IMR-90 (cell line): ENCODE measurements at regions not wholly inside any gene's neighbourhood (a gene's known extent, or its start where the extent isn't known, plus 50 kb on each side); places are given as distances from the start of the nearest gene placed in this dataset.

ENCODE experiments used
- ATAC-seq: fragments of 200-7000 bp; cut with Tn5 transposase; 2 replicates; pipeline ENCODE4 v1.9.1; 2020; ENCODE audit warnings: low read depth, mild to moderate bottlenecking, moderate library complexity
- BruUV-seq: library from RNA; stranded (reverse); fragments of 400-500 nt; replicated peaks from 2 replicates; lab custom pipeline; 2021; lab: Mats Ljungman, UMichigan
- CTCF ChIA-PET: fragments of 300-600 bp; formaldehyde crosslinking; extraction: SDS; loops from one replicate; lab custom pipeline; 2021; ENCODE audit warnings: antibody characterized with exemption; lab: Yijun Ruan, JAX
- POLR2A ChIA-PET: fragments of 300-600 bp; sonication (Branson Sonifier 250); formaldehyde crosslinking; loops from one replicate; lab custom pipeline; 2022; ENCODE audit warnings: antibody characterized with exemption; ENCODE audit not compliant: unreplicated experiment; lab: Charles Lee
- DNase-seq: peaks from one replicate; pipeline ENCODE4 v3.0.0; 2013
- H2AFZ ChIP-seq: replicated peaks from 2 replicates; pipeline ENCODE3; 2013; ENCODE audit warnings: low read length, mild to moderate bottlenecking; ENCODE audit not compliant: poor library complexity
- H2AK5ac ChIP-seq: 2 replicates; pipeline ENCODE4 v1.6.1; 2013; ENCODE audit warnings: low read depth, low read length, inconsistent platforms
- H2AK9ac ChIP-seq: replicated peaks from 2 replicates; pipeline ENCODE3; 2013; ENCODE audit warnings: mild to moderate bottlenecking, low read depth, low read length, moderate library complexity; ENCODE audit not compliant: poor library complexity
- H2BK120ac ChIP-seq: 2 replicates; pipeline ENCODE4 v1.6.1; 2013; ENCODE audit warnings: low read depth, low read length, inconsistent platforms
- H2BK15ac ChIP-seq: 3 replicates; pipeline ENCODE4 v1.6.1; 2013; ENCODE audit warnings: low read depth, low read length, inconsistent platforms
- H2BK20ac ChIP-seq: 2 replicates; pipeline ENCODE4 v1.6.1; 2013; ENCODE audit warnings: low read depth, mild to moderate bottlenecking, inconsistent platforms, low read length, moderate library complexity
- H2BK5ac ChIP-seq: 2 replicates; pipeline ENCODE4 v1.6.1; 2013; ENCODE audit warnings: mild to moderate bottlenecking, low read depth, low read length, inconsistent platforms; ENCODE audit not compliant: poor library complexity, severe bottlenecking
- H3K14ac ChIP-seq: replicated peaks from 2 replicates; pipeline ENCODE4 v1.6.1; 2013; ENCODE audit warnings: low read depth, low read length, inconsistent platforms
- H3K18ac ChIP-seq: 2 replicates; pipeline ENCODE4 v1.6.1; 2013; ENCODE audit warnings: low read depth, low read length, control low read depth
- H3K23ac ChIP-seq: 2 replicates; pipeline ENCODE4 v1.6.1; 2013; ENCODE audit warnings: low read depth, low read length, inconsistent platforms
- H3K27ac ChIP-seq: 2 replicates; pipeline ENCODE4 v1.5.1; 2013; ENCODE audit warnings: mild to moderate bottlenecking, control low read depth, low read length; ENCODE audit not compliant: insufficient read depth
- H3K27me3 ChIP-seq: 2 replicates; pipeline ENCODE4 v1.6.1; 2013; ENCODE audit warnings: low read length; ENCODE audit not compliant: control insufficient read depth, insufficient read depth
- H3K36me3 ChIP-seq: 2 replicates; pipeline ENCODE4 v1.6.1; 2013; ENCODE audit warnings: low read length, mixed read lengths; ENCODE audit not compliant: control insufficient read depth, insufficient read depth
- H3K4ac ChIP-seq: 2 replicates; pipeline ENCODE4 v1.6.1; 2013; ENCODE audit warnings: low read depth, low read length, inconsistent platforms
- H3K4me1 ChIP-seq: 2 replicates; pipeline ENCODE4 v1.6.1; 2013; ENCODE audit warnings: low read length, mixed read lengths; ENCODE audit not compliant: control insufficient read depth, insufficient read depth
- H3K4me2 ChIP-seq: 2 replicates; pipeline ENCODE4 v1.6.1; 2013; ENCODE audit warnings: low read depth, mild to moderate bottlenecking, control low read depth, low read length, moderate library complexity
- H3K4me3 ChIP-seq: 2 replicates; pipeline ENCODE4 v1.5.1; 2013; ENCODE audit warnings: low read depth, mild to moderate bottlenecking, control low read depth, low read length, moderate library complexity; ENCODE audit not compliant: insufficient read depth
- H3K56ac ChIP-seq: 2 replicates; pipeline ENCODE4 v1.6.1; 2013; ENCODE audit warnings: low read length, inconsistent platforms; ENCODE audit not compliant: insufficient read depth; ENCODE audit errors: extremely low read depth
- H3K79me1 ChIP-seq, 2 experiments: 2 replicates each; pipeline ENCODE4 v1.6.1; 2013; ENCODE audit warnings: low read length in 2 of 2, inconsistent platforms in 1 of 2, low read depth in 1 of 2
- H3K9ac ChIP-seq: 2 replicates; pipeline ENCODE4 v1.6.1; 2013; ENCODE audit warnings: low read depth, low read length, control low read depth
- H3K9me1 ChIP-seq: 2 replicates; pipeline ENCODE4 v1.6.1; 2013; ENCODE audit warnings: low read length, inconsistent platforms; ENCODE audit not compliant: insufficient read depth
- H3K9me3 ChIP-seq: 2 replicates; pipeline ENCODE4 v1.6.1; 2013; ENCODE audit warnings: low read length; ENCODE audit not compliant: control insufficient read depth, insufficient read depth
- H4K20me1 ChIP-seq: 2 replicates; pipeline ENCODE4 v1.6.1; 2013; ENCODE audit warnings: low read length, inconsistent platforms; ENCODE audit not compliant: insufficient read depth
- H4K5ac ChIP-seq: 2 replicates; pipeline ENCODE4 v1.6.1; 2013; ENCODE audit warnings: mild to moderate bottlenecking, low read depth, low read length, control low read depth
- H4K8ac ChIP-seq, 2 experiments: 2 replicates each; pipeline ENCODE4 v1.6.1; 2013; ENCODE audit warnings: low read depth in 2 of 2, low read length in 2 of 2, control low read depth in 1 of 2, inconsistent platforms in 1 of 2
- H4K91ac ChIP-seq: 2 replicates; pipeline ENCODE4 v1.6.1; 2013; ENCODE audit warnings: low read depth, low read length, inconsistent platforms; ENCODE audit not compliant: insufficient read depth
- BHLHE40 ChIP-seq: fragments of 150-350 bp; IDR thresholded peaks from 2 replicates; pipeline ENCODE4 v1.6.1; 2016; ENCODE audit warnings: mild to moderate bottlenecking, low read depth, low read length
- CEBPB ChIP-seq: IDR thresholded peaks from 2 replicates; pipeline ENCODE4 v1.6.1; 2012; ENCODE audit warnings: low read depth, low read length, improper control_type of control experiment
- CHD1 ChIP-seq: IDR thresholded peaks from 2 replicates; pipeline ENCODE4 v1.6.1; 2012; ENCODE audit warnings: low read depth, low read length, improper control_type of control experiment
- FOS ChIP-seq: fragments of 150-350 bp; IDR thresholded peaks from 2 replicates; pipeline ENCODE4 v1.6.1; 2016; ENCODE audit warnings: low read depth, low read length
- MAFK ChIP-seq: IDR thresholded peaks from 2 replicates; pipeline ENCODE4 v1.6.1; 2012; ENCODE audit warnings: low read depth, low read length, improper control_type of control experiment
- MAZ ChIP-seq: IDR thresholded peaks from 2 replicates; pipeline ENCODE4 v1.6.1; 2012; ENCODE audit warnings: low read depth, mild to moderate bottlenecking, low read length, improper control_type of control experiment, moderate library complexity, borderline replicate concordance
- MXI1 ChIP-seq: IDR thresholded peaks from 2 replicates; pipeline ENCODE4 v1.6.1; 2012; ENCODE audit warnings: low read depth, mild to moderate bottlenecking, low read length, moderate library complexity, borderline replicate concordance
- NFE2L2 ChIP-seq: fragments of 150-350 bp; IDR thresholded peaks from 2 replicates; pipeline ENCODE4 v1.6.1; 2016; ENCODE audit warnings: low read depth, mild to moderate bottlenecking, low read length
- POLR2A ChIP-seq: IDR thresholded peaks from 2 replicates; pipeline ENCODE4 v1.6.1; 2012; ENCODE audit warnings: mild to moderate bottlenecking, low read depth, low read length
- RAD21 ChIP-seq: IDR thresholded peaks from 2 replicates; pipeline ENCODE4 v1.6.1; 2012; ENCODE audit warnings: low read length, improper control_type of control experiment
- RCOR1 ChIP-seq: IDR thresholded peaks from 2 replicates; pipeline ENCODE4 v1.6.1; 2012; ENCODE audit warnings: mild to moderate bottlenecking, low read length, improper control_type of control experiment; ENCODE audit not compliant: insufficient replicate concordance
- RFX5 ChIP-seq: IDR thresholded peaks from 2 replicates; pipeline ENCODE4 v1.8.0; 2012; ENCODE audit warnings: low read depth, mild to moderate bottlenecking, low read length, moderate library complexity
- SMC3 ChIP-seq: fragments of 150-350 bp; IDR thresholded peaks from 2 replicates; pipeline ENCODE4 v1.6.1; 2016; ENCODE audit warnings: low read depth, mild to moderate bottlenecking, antibody characterized with exemption, low read length, moderate library complexity
- USF2 ChIP-seq: fragments of 150-350 bp; IDR thresholded peaks from 2 replicates; pipeline ENCODE4 v1.6.1; 2017; ENCODE audit warnings: mild to moderate bottlenecking, antibody characterized with exemption, low read length, low read depth
- WGBS, 2 experiments: methylation state at CpG; one replicate each; pipeline versions ENCODE4 v1.1.5 to v1.1.7; 2013; ENCODE audit warnings: missing lambda C conversion rate in 2 of 2; ENCODE audit not compliant: insufficient read length in 1 of 2; ENCODE audit errors: extremely low coverage in 2 of 2; 5-methylcytosine and 5-hydroxymethylcytosine counted together
- dilution Hi-C: fragments of 300-500 bp; cut with HindIII; formaldehyde crosslinking; loops from one replicate; pipeline ENCODE4 v1.14.3; 2018; ENCODE audit warnings: low sequenced_read_pairs; ENCODE audit not compliant: unreplicated experiment
- in situ Hi-C: fragments of 300-500 bp; cut with MboI; formaldehyde crosslinking; loops from 3 replicates; pipeline ENCODE4 v1.14.3; 2019; ENCODE audit warnings: low sequenced_read_pairs, inconsistent platforms, mixed read lengths
- intact Hi-C: fragments of 100-400 bp; cut with micrococcal nuclease; formaldehyde crosslinking; loops from 2 replicates; pipeline ENCODE4 v1.10.0; 2022
- TF ChIP-seq, protein P1 (sequence below): conservative IDR thresholded peaks from 2 replicates; pipeline ENCODE4 v1.5.1; 2012; ENCODE audit warnings: mild to moderate bottlenecking, low read depth, low read length, improper control_type of control experiment
- TF ChIP-seq, protein P2 (sequence below): fragments of 150-350 bp; IDR thresholded peaks from 2 replicates; pipeline ENCODE4 v1.6.1; 2016; ENCODE audit warnings: low read depth, mild to moderate bottlenecking, low read length, moderate library complexity, borderline replicate concordance

GRCh38 chr3:59612444-59612715 lies 562.6 kb upstream of the CFAP20DC start:
- in situ Hi-C loops = no loop called here
- POLR2A ChIA-PET = no interaction called here
- H2BK15ac ChIP-seq = no peak overlapping the region
- H2AFZ ChIP-seq = no peak overlapping the region
- no peak overlapping the region for H3K56ac ChIP-seq
- 0 out of 2 replicates have a peak, but pooled peaks cover 2% of the 10 kb centered on the region for H3K27me3 ChIP-seq
- no peak overlapping the region for H3K4me3 ChIP-seq
- H3K9me3 ChIP-seq = no peaks in the 10 kb centered on the region
- no peaks in the 10 kb centered on the region for H4K20me1 ChIP-seq
- H2BK5ac ChIP-seq = no peak overlapping the region
- no TSS peak for BruUV-seq
- no peak overlapping the region for H3K4me2 ChIP-seq
- no peak overlapping the region for H4K5ac ChIP-seq
- no peak overlapping the region for H3K9ac ChIP-seq
- H3K4ac ChIP-seq = no peak overlapping the region
- no CpG with 5 or more reads among the region's 2 CpGs for WGBS, 2 experiments
- dilution Hi-C loops = no loop called here
- H3K27ac ChIP-seq = no peak overlapping the region
- no peak for TF ChIP-seq FOS
- TF ChIP-seq, protein P1, sequence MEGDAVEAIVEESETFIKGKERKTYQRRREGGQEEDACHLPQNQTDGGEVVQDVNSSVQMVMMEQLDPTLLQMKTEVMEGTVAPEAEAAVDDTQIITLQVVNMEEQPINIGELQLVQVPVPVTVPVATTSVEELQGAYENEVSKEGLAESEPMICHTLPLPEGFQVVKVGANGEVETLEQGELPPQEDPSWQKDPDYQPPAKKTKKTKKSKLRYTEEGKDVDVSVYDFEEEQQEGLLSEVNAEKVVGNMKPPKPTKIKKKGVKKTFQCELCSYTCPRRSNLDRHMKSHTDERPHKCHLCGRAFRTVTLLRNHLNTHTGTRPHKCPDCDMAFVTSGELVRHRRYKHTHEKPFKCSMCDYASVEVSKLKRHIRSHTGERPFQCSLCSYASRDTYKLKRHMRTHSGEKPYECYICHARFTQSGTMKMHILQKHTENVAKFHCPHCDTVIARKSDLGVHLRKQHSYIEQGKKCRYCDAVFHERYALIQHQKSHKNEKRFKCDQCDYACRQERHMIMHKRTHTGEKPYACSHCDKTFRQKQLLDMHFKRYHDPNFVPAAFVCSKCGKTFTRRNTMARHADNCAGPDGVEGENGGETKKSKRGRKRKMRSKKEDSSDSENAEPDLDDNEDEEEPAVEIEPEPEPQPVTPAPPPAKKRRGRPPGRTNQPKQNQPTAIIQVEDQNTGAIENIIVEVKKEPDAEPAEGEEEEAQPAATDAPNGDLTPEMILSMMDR = no peak
- no peak for TF ChIP-seq SMC3
- TF ChIP-seq CHD1 = no peak
- TF ChIP-seq RFX5 = no peak
- TF ChIP-seq POLR2A = no peak
- TF ChIP-seq NFE2L2 = no peak
- TF ChIP-seq CEBPB = no peak
- no peak for TF ChIP-seq MXI1
- no peak for TF ChIP-seq RCOR1
- TF ChIP-seq MAZ = no peak
- no peak for TF ChIP-seq RAD21
- no peak for TF ChIP-seq USF2
- TF ChIP-seq MAFK = no peak
- TF ChIP-seq, protein P2, sequence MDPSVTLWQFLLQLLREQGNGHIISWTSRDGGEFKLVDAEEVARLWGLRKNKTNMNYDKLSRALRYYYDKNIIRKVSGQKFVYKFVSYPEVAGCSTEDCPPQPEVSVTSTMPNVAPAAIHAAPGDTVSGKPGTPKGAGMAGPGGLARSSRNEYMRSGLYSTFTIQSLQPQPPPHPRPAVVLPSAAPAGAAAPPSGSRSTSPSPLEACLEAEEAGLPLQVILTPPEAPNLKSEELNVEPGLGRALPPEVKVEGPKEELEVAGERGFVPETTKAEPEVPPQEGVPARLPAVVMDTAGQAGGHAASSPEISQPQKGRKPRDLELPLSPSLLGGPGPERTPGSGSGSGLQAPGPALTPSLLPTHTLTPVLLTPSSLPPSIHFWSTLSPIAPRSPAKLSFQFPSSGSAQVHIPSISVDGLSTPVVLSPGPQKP = no peak
- TF ChIP-seq BHLHE40 = no peak
- H3K4me1 ChIP-seq = peaks cover 2% of the 10 kb centered on the region; the same call in 1 of the 2 replicates
- H3K14ac ChIP-seq = no peak overlapping the region
- H4K8ac ChIP-seq = no peak overlapping the region
- no peak overlapping the region for H2AK9ac ChIP-seq
- H2AK5ac ChIP-seq = no peak overlapping the region
- H3K9me1 ChIP-seq = no peaks in the 10 kb centered on the region
- H3K79me1 ChIP-seq = no peaks in the 10 kb centered on the region
- no peak overlapping the region for H3K23ac ChIP-seq
- no peak overlapping the region for H2BK20ac ChIP-seq
- intact Hi-C loops = no loop called here
- H3K18ac ChIP-seq = no peak overlapping the region
- CTCF ChIA-PET = interaction anchor here (0.6 kb wide), 1 partner anchor 227 kb away, joined by 7 read pairs; no protein-coding TSS in a partner anchor
- ATAC-seq (no peak), DNase-seq (no peak)
- no peak overlapping the region for H2BK120ac ChIP-seq
- H4K91ac ChIP-seq = no peak overlapping the region
- H3K36me3 ChIP-seq = no peaks in the 10 kb centered on the region
